OCI-LY7 (cell line): ENCODE measurements at regions not wholly inside any gene's neighbourhood (a gene's known extent, or its start where the extent isn't known, plus 50 kb on each side); places are given as distances from the start of the nearest gene placed in this dataset.

Source experiments
- EZH2phosphoT487 ChIP-seq: fragments of 200-600 bp; sonication (generic); IDR thresholded peaks from 2 replicates; pipeline ENCODE4 v1.6.1; 2018; ENCODE audit warnings: low read depth, borderline replicate concordance, mild to moderate bottlenecking, mixed run types, antibody characterized with exemption, low read length, moderate library complexity, mixed read lengths
- TF ChIP-seq, protein P1 (sequence below): fragments of 200-600 bp; sonication (generic); conservative IDR thresholded peaks from 2 replicates; pipeline ENCODE4 v1.5.1; 2014; ENCODE audit warnings: mild to moderate bottlenecking, antibody characterized with exemption, low read length, moderate library complexity, mixed read lengths

DNA sequence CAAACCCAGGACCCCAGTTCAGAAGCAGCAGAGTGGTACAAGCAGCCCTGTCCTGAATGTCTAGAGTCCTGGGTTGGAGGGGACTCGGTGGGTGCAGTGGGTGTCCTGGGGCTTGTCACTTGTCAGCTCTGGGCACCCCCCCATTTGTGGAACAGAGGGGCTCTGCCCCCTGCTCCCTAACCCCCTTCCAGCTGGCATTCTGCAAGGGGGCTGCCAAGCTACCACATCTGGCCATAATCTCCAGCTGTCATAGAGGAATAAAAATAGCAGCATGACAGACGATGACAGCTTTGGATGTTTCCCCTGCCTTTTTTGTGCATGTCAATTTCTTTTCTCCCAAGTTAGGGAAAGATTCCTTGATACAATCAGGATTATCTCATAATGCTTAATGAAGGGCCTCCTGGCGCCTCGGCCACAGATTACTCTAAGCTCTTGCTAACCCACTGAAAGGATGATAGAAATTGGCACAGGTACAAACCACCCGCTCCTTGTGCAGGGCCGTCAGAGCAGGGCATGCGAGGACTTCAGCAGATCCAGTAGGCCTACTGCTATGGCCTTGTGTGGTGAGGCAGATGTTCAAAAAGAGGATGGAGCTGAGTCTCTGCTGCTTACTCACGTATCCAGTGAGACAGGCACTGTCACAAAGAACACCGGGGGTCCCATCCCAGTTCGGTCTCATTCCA lies 83.0 kb downstream of the ISX start:
- TF ChIP-seq, protein P1, sequence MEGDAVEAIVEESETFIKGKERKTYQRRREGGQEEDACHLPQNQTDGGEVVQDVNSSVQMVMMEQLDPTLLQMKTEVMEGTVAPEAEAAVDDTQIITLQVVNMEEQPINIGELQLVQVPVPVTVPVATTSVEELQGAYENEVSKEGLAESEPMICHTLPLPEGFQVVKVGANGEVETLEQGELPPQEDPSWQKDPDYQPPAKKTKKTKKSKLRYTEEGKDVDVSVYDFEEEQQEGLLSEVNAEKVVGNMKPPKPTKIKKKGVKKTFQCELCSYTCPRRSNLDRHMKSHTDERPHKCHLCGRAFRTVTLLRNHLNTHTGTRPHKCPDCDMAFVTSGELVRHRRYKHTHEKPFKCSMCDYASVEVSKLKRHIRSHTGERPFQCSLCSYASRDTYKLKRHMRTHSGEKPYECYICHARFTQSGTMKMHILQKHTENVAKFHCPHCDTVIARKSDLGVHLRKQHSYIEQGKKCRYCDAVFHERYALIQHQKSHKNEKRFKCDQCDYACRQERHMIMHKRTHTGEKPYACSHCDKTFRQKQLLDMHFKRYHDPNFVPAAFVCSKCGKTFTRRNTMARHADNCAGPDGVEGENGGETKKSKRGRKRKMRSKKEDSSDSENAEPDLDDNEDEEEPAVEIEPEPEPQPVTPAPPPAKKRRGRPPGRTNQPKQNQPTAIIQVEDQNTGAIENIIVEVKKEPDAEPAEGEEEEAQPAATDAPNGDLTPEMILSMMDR = no peak
- no peak for TF ChIP-seq EZH2phosphoT487
